ENCODE measurements at regions not wholly inside any gene's neighbourhood (a gene's known extent, or its start where the extent isn't known, plus 50 kb on each side); places are given as distances from the start of the nearest gene placed in this dataset.

GRCh38 chr12:41799671-41800070, 345.0 kb downstream of the GXYLT1 start:
- H3K4me3 ChIP-seq (ENCODE audit: low read depth, low read length): no peak overlapping the region
- DNase-seq (ENCODE audit: low read depth): no peak
- TF ChIP-seq, protein P1, sequence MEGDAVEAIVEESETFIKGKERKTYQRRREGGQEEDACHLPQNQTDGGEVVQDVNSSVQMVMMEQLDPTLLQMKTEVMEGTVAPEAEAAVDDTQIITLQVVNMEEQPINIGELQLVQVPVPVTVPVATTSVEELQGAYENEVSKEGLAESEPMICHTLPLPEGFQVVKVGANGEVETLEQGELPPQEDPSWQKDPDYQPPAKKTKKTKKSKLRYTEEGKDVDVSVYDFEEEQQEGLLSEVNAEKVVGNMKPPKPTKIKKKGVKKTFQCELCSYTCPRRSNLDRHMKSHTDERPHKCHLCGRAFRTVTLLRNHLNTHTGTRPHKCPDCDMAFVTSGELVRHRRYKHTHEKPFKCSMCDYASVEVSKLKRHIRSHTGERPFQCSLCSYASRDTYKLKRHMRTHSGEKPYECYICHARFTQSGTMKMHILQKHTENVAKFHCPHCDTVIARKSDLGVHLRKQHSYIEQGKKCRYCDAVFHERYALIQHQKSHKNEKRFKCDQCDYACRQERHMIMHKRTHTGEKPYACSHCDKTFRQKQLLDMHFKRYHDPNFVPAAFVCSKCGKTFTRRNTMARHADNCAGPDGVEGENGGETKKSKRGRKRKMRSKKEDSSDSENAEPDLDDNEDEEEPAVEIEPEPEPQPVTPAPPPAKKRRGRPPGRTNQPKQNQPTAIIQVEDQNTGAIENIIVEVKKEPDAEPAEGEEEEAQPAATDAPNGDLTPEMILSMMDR (conservative IDR thresholded peaks at IDR 0.05; ENCODE audit: low read depth, low read length): no peak

DNA sequence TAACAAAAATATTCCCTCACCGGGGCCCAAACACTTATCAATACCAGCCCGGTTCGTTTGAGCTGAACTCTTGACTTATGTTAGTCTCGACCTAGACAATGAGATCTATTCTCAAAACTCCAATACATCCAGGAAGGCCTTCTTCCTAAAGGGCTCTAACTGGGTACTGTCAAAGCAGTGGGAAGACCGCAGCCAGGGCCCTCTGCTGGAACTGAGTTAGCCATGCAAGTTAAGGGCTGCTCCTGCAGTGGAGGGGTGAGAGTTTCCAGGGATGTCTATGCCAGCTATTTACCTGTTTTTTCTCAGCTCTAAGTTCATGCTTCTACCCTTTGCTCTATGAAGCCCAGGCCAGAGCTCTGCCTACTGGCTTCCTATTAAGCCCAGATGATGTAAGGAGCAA, 348.8 kb downstream of the GXYLT1 start:
- no peak overlapping the region for H3K4me3 ChIP-seq (ENCODE audit: low read depth, low read length)
- no peak for DNase-seq (ENCODE audit: low read depth)
- TF ChIP-seq, protein P1 (conservative IDR thresholded peaks at IDR 0.05; ENCODE audit: low read depth, low read length): peak; percentile 28

DNA sequence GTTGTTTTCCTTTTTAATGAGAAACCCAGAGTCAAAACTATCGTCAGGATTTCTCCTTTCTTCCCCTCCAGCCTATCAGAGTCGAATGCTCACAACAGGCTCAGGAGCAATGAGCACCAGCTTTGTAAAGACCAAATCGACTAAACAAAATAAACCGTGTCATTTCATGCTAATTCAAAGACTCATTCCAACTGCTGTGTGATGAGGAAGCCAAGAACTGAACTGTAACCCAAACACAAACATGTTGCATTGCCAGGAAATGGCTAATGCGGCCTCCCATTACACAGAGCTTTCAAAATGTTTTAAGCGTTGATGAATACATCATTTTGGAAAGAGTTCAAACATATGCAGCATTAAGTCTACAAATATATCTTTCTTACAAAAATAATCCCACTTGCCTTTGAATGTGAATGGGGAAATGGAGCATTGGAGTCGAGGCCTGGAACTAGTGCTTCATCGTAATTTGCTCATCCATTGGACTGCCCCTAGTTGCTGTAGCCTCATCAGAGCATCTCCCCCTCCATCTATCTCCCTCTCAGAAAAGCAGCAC, 349.5 kb downstream of the GXYLT1 start:
- no peak overlapping the region for H3K4me3 ChIP-seq (ENCODE audit: low read depth, low read length)
- no peak for DNase-seq (ENCODE audit: low read depth)
- TF ChIP-seq, protein P1 (conservative IDR thresholded peaks at IDR 0.05; ENCODE audit: low read depth, low read length): no peak

DNA sequence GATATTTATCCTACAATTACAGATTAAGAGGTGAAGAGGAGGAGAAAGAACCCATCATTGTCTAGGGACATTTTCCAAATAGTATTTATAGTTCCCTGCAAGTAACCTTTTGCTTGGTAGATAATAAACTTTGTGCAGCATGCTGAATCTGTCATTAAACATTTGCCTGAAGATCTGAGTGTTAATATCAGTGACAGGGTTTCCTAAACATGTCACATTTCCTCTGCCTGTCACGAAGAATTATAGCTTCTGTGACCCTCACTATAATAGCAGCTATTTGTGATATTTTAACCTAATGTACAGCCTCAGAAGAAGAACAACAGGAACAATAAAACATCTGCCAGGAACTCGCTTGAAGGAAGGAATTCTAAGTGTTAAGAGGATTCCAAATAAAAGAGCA, 350.3 kb downstream of the GXYLT1 start:
- no peak overlapping the region for H3K4me3 ChIP-seq (ENCODE audit: low read depth, low read length)
- TF ChIP-seq, protein P1 (conservative IDR thresholded peaks at IDR 0.05; ENCODE audit: low read depth, low read length): no peak
- DNase-seq (ENCODE audit: low read depth): no peak

GRCh38 chr12:41784957-41785356, 359.7 kb downstream of the GXYLT1 start:
- no peak for DNase-seq (ENCODE audit: low read depth)
- no peak overlapping the region for H3K4me3 ChIP-seq (ENCODE audit: low read depth, low read length)
- TF ChIP-seq, protein P1 (conservative IDR thresholded peaks at IDR 0.05; ENCODE audit: low read depth, low read length): no peak

GRCh38 chr12:41778934-41779333, 365.7 kb downstream of the GXYLT1 start:
- no peak overlapping the region for H3K4me3 ChIP-seq (ENCODE audit: low read depth, low read length)
- TF ChIP-seq, protein P1 (conservative IDR thresholded peaks at IDR 0.05; ENCODE audit: low read depth, low read length): no peak
- no peak for DNase-seq (ENCODE audit: low read depth)

DNA sequence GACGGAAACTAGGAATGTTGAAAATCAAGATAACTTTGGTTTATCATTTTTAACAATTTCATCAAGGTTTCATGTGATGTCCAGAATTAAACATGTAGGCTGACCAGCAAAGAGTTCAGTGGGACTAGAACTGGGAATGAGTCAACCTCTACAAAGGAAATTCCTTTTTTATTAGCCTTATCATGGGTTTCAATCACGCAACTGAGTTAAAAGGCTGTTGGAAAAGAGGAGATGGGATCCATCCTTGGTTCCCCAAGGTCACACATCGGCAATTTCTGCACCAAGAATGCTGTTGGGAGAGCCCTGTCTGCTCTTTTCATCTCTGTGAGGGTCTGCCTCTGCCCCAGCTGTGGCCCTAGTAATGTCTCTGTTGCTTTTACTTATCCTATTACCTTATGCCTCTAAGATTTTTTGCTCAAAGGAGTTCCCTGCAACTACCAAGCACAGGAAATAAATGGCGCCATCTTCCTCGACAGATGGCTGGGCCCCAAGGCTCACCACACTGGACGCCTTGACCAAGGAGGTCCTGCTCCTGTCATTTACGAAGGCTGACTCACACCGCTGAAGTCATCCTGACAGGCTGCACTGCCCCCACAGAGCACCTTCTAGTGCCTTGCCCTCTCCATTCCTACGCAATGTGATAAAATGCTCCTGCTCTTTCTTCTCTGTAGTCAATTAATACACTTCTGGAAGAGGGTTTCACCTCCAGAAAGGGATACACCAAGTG, 367.4 kb downstream of the GXYLT1 start:
- H3K4me3 ChIP-seq (ENCODE audit: low read depth, low read length): no peak overlapping the region
- TF ChIP-seq, protein P1 (conservative IDR thresholded peaks at IDR 0.05; ENCODE audit: low read depth, low read length): no peak
- no peak for DNase-seq (ENCODE audit: low read depth)
